Breast epithelium (tissue), 4 donors: ENCODE measurements at regions not wholly inside any gene's neighbourhood (a gene's known extent, or its start where the extent isn't known, plus 50 kb on each side); places are given as distances from the start of the nearest gene placed in this dataset.
"Not testable (repeated sequence)": the region's sequence is repeated elsewhere in the genome, so short reads cannot be mapped to it uniquely, and the experiment has no call there.

Source experiments
- DNase-seq, 2 donors: peaks; one replicate each; pipeline ENCODE4 v3.0.0-alpha.2; 2019; ENCODE audit warnings: low spot score in 2 of 2
- H3K27ac ChIP-seq, 2 donors: fragments of 200-600 bp; sonication (generic) in 1 of 2; one replicate each; pipeline ENCODE4 v1.5.1; 2016 to 2019; ENCODE audit warnings: mild to moderate bottlenecking in 1 of 2
- H3K27me3 ChIP-seq, 2 donors: fragments of 200-600 bp; sonication (generic) in 1 of 2; one replicate each; pipeline versions ENCODE4 v1.5.1 to v1.6.0; 2017 to 2019; ENCODE audit warnings: control low read depth in 1 of 2, mild to moderate bottlenecking in 1 of 2
- H3K36me3 ChIP-seq: fragments of 200-600 bp; one replicate; pipeline ENCODE4 v1.5.1; 2019
- H3K4me1 ChIP-seq, 2 donors: fragments of 200-600 bp; sonication (generic); one replicate each; pipeline ENCODE4 v1.5.1; 2016 to 2019; ENCODE audit warnings: control low read depth in 1 of 2
- H3K4me3 ChIP-seq, 3 donors: fragments of 200-600 bp; sonication (generic); 1 replicate in 2 of 3; 2 replicates in 1 of 3; pipeline ENCODE4 v1.5.1; 2016 to 2019; ENCODE audit warnings: mild to moderate bottlenecking in 3 of 3, moderate library complexity in 2 of 3
- H3K9me3 ChIP-seq, 2 donors: fragments of 200-600 bp; sonication (generic) in 1 of 2; one replicate each; pipeline ENCODE4 v1.5.1; 2016 to 2019; ENCODE audit warnings: control low read depth in 1 of 2
- CTCF ChIP-seq, 3 donors: fragments of 450-650 bp; IDR thresholded peaks; one replicate each; pipeline ENCODE4 v1.5.1; 2016 to 2017; ENCODE audit warnings: antibody characterized with exemption in 3 of 3, mild to moderate bottlenecking in 3 of 3, moderate library complexity in 3 of 3
- POLR2A ChIP-seq: fragments of 450-650 bp; IDR thresholded peaks from one replicate; pipeline ENCODE4 v1.6.1; 2016; ENCODE audit warnings: antibody characterized with exemption, mild to moderate bottlenecking, moderate library complexity
- POLR2AphosphoS5 ChIP-seq, 3 donors: sonication (generic); formaldehyde crosslinking; IDR thresholded peaks; one replicate each; pipeline ENCODE4 v1.6.1; 2017; ENCODE audit warnings: antibody characterized with exemption in 3 of 3
- intact Hi-C: fragments of 100-400 bp; cut with DNase I; formaldehyde crosslinking; loops from one replicate; pipeline ENCODE4 v1.15.1; 2023; ENCODE audit warnings: low total_unique reads

- Histone ChIP-seq H3K36me3 (no peaks in the 10 kb centered on the region), H3K27me3 (no peaks in the 10 kb centered on the region), H3K4me1 (no peaks in the 10 kb centered on the region), H3K4me3 (no peak overlapping the region), H3K9me3 (no peaks in the 10 kb centered on the region), H3K27ac (no peak overlapping the region)
- TF ChIP-seq POLR2AphosphoS5 (IDR thresholded peaks at IDR 0.05) (no peak), POLR2A (no peak), CTCF (IDR thresholded peaks at IDR 0.05) (no peak)
- intact Hi-C loops: no loop called here
- peak in 1 of 2 donors; percentile 21 for DNase-seq
Measured at GRCh38 chr6:97958134-97958533, 675.1 kb upstream of the MMS22L start.

GRCh38 chr6:97963193-97963592 is 680.2 kb upstream of the MMS22L start:
- no peaks in the 10 kb centered on the region for H3K4me1 ChIP-seq
- TF ChIP-seq POLR2A (no peak), POLR2AphosphoS5 (IDR thresholded peaks at IDR 0.05) (no peak), CTCF (IDR thresholded peaks at IDR 0.05) (no peak)
- intact Hi-C loops: no loop called here
- H3K36me3 ChIP-seq: no peaks in the 10 kb centered on the region
- H3K27ac ChIP-seq: no peak overlapping the region
- no peak overlapping the region for H3K4me3 ChIP-seq
- no peaks in the 10 kb centered on the region for H3K27me3 ChIP-seq
- no peaks in the 10 kb centered on the region for H3K9me3 ChIP-seq
- no peak for DNase-seq

GRCh38 chr6:97969065-97969464 is 686.0 kb upstream of the MMS22L start:
- Histone ChIP-seq H3K36me3 (no peaks in the 10 kb centered on the region), H3K4me1 (no peaks in the 10 kb centered on the region), H3K27ac (no peak overlapping the region), H3K27me3 (no peaks in the 10 kb centered on the region), H3K9me3 (no peaks in the 10 kb centered on the region), H3K4me3 (no peak overlapping the region)
- intact Hi-C loops: no loop called here
- DNase-seq: no peak
- TF ChIP-seq CTCF (IDR thresholded peaks at IDR 0.05): no peak
- no peak for TF ChIP-seq POLR2A
- no peak for TF ChIP-seq POLR2AphosphoS5 (IDR thresholded peaks at IDR 0.05)

GRCh38 chr6:97977084-97977483 is 694.1 kb upstream of the MMS22L start:
- no peak overlapping the region for H3K27ac ChIP-seq

GRCh38 chr6:97978855-97979271 is 695.8 kb upstream of the MMS22L start:
- intact Hi-C loops: no loop called here
- Histone ChIP-seq H3K27ac (no peak overlapping the region), H3K4me3 (no peak overlapping the region), H3K27me3 (no peaks in the 10 kb centered on the region), H3K36me3 (no peaks in the 10 kb centered on the region), H3K9me3 (no peaks in the 10 kb centered on the region), H3K4me1 (no peaks in the 10 kb centered on the region)
- no peak for TF ChIP-seq CTCF (IDR thresholded peaks at IDR 0.05)
- no peak for TF ChIP-seq POLR2AphosphoS5 (IDR thresholded peaks at IDR 0.05)
- no peak for TF ChIP-seq POLR2A
- DNase-seq: no peak

More at GRCh38 chr6:97977084-97977483, 694.1 kb upstream of the MMS22L start:
- no peak overlapping the region for H3K4me3 ChIP-seq
- no peak for TF ChIP-seq POLR2AphosphoS5 (IDR thresholded peaks at IDR 0.05)
- no peak for TF ChIP-seq POLR2A
- TF ChIP-seq CTCF (IDR thresholded peaks at IDR 0.05): no peak
- H3K27me3 ChIP-seq: no peaks in the 10 kb centered on the region
- no peak for DNase-seq
- H3K36me3 ChIP-seq: no peaks in the 10 kb centered on the region
- intact Hi-C loops: no loop called here
- H3K4me1 ChIP-seq: no peaks in the 10 kb centered on the region
- H3K9me3 ChIP-seq: no peaks in the 10 kb centered on the region

GRCh38 chr6:97979285-97979684 is 696.3 kb upstream of the MMS22L start:
- H3K4me1 ChIP-seq, intact Hi-C loops, H3K4me3 ChIP-seq, H3K9me3 ChIP-seq, H3K27ac ChIP-seq, H3K27me3 ChIP-seq, H3K36me3 ChIP-seq, DNase-seq: not testable (repeated sequence)
